GM23338 (cell line): ENCODE measurements at regions not wholly inside any gene's neighbourhood (a gene's known extent, or its start where the extent isn't known, plus 50 kb on each side); places are given as distances from the start of the nearest gene placed in this dataset.

ENCODE experiments used
- CREB1 ChIP-seq: fragments of 250-450 bp; sonication (Bioruptor Pico); IDR thresholded peaks from 2 replicates; pipeline ENCODE4 v1.5.0; 2020; ENCODE audit warnings: low read depth, mild to moderate bottlenecking, moderate library complexity
- CTCF ChIP-seq, 2 experiments: fragments of 200-600 bp in 1 of 2; sonication (generic) in 1 of 2; conservative IDR thresholded peaks; 2 replicates each; pipeline versions ENCODE4 v1.5.1 to v1.6.1; 2016 to 2017; ENCODE audit warnings: antibody characterized with exemption in 2 of 2, low read depth in 2 of 2, mild to moderate bottlenecking in 2 of 2, moderate library complexity in 1 of 2
- EZH2 ChIP-seq: fragments of 200-600 bp; sonication (generic); IDR thresholded peaks from one replicate; pipeline ENCODE4 v1.8.0; 2017; ENCODE audit warnings: antibody characterized with exemption, mild to moderate bottlenecking, low read depth; ENCODE audit not compliant: unreplicated experiment
- JUNB ChIP-seq: IDR thresholded peaks from one replicate; pipeline ENCODE4 v1.6.1; 2016; ENCODE audit warnings: antibody characterized with exemption; ENCODE audit not compliant: unreplicated experiment
- POLR2AphosphoS5 ChIP-seq: IDR thresholded peaks from 2 replicates; pipeline ENCODE4 v1.6.1; 2016; ENCODE audit warnings: antibody characterized with exemption, low read depth

DNA sequence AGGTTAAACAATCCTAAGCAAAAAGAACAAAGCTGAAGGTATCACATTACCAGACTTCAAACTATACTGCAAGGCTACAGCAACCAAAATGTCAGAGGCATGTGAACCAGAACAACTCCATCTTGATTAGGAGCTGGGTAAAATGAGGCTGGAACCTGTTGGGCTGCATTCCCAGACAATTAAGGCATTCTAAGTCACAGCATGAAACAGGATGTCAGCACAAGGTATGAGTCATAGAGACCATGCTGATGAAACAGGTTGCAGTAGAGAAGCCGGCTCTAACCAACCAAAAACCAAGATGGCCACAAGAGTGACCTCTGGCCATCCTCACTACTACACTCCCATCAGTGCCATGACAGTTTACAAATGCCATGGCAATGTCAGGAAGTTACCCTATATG, 252.0 kb downstream of the RASEF start:
- no peak for TF ChIP-seq EZH2
- no peak for TF ChIP-seq CTCF (conservative IDR thresholded peaks at IDR 0.05; ENCODE audit: low read depth in 2 of 2)
- no peak for TF ChIP-seq JUNB
- TF ChIP-seq CREB1 (CRISPR knock-in tag), result peak; percentile 37; the same call in 1 of the 2 replicates
- TF ChIP-seq POLR2AphosphoS5, result no peak
